WERI-Rb-1 (cell line): ENCODE measurements at regions not wholly inside any gene's neighbourhood (a gene's known extent, or its start where the extent isn't known, plus 50 kb on each side); places are given as distances from the start of the nearest gene placed in this dataset.

Source experiments
- DNase-seq: peaks from one replicate; pipeline ENCODE4 v3.0.0-alpha.2; 2020
- H3K27ac ChIP-seq: fragments of 250-450 bp; sonication (Bioruptor Pico); 2 replicates; pipeline ENCODE4 v1.5.1; 2020; ENCODE audit warnings: mild to moderate bottlenecking, moderate library complexity
- H3K27me3 ChIP-seq: fragments of 250-450 bp; sonication (Bioruptor Pico); 2 replicates; pipeline ENCODE4 v1.5.1; 2021; ENCODE audit warnings: mild to moderate bottlenecking, low read depth, moderate library complexity; ENCODE audit not compliant: insufficient read depth, severe bottlenecking
- H3K36me3 ChIP-seq: fragments of 250-450 bp; sonication (Bioruptor Pico); 2 replicates; pipeline ENCODE4 v1.5.1; 2020; ENCODE audit warnings: mild to moderate bottlenecking, moderate library complexity
- H3K4me3 ChIP-seq: 2 replicates; pipeline ENCODE4 v1.5.1; 2011; ENCODE audit warnings: low read depth, mild to moderate bottlenecking, control low read depth, low read length
- H3K9me3 ChIP-seq: fragments of 250-450 bp; sonication (Bioruptor Pico); 2 replicates; pipeline ENCODE4 v1.5.1; 2021; ENCODE audit warnings: mild to moderate bottlenecking, moderate library complexity; ENCODE audit not compliant: severe bottlenecking
- TF ChIP-seq, protein P1 (sequence below): IDR thresholded peaks from 2 replicates; pipeline ENCODE4 v1.5.1; 2011; ENCODE audit warnings: low read depth, mild to moderate bottlenecking, control low read depth, inconsistent platforms, low read length

DNA sequence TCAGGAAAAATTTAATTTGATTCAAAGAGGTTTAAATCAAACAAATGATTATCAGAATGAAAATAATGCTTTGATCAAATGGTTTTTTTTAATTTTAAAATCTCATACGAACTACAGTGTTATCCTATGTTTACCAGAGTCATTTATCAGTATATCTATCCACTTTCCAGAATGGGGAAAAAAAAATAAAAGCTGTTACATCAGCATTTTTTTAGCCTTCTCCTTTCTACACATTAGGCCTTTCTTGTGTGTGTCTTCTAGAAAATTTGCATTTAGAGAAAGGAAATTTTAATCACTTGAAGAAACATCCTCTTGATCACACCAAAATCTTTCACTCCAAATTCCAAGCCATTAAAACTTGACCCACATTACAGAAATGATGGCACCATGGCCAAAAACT lies 608.9 kb upstream of the ID2 start:
- H3K4me3 ChIP-seq = no peak overlapping the region
- H3K9me3 ChIP-seq = no peaks in the 10 kb centered on the region
- H3K27me3 ChIP-seq = no peaks in the 10 kb centered on the region
- H3K27ac ChIP-seq = no peak overlapping the region
- TF ChIP-seq, protein P1, sequence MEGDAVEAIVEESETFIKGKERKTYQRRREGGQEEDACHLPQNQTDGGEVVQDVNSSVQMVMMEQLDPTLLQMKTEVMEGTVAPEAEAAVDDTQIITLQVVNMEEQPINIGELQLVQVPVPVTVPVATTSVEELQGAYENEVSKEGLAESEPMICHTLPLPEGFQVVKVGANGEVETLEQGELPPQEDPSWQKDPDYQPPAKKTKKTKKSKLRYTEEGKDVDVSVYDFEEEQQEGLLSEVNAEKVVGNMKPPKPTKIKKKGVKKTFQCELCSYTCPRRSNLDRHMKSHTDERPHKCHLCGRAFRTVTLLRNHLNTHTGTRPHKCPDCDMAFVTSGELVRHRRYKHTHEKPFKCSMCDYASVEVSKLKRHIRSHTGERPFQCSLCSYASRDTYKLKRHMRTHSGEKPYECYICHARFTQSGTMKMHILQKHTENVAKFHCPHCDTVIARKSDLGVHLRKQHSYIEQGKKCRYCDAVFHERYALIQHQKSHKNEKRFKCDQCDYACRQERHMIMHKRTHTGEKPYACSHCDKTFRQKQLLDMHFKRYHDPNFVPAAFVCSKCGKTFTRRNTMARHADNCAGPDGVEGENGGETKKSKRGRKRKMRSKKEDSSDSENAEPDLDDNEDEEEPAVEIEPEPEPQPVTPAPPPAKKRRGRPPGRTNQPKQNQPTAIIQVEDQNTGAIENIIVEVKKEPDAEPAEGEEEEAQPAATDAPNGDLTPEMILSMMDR = no peak
- DNase-seq = no peak
- no peaks in the 10 kb centered on the region for H3K36me3 ChIP-seq

- TF ChIP-seq, protein P1 = no peak
- Histone ChIP-seq H3K36me3 (no peaks in the 10 kb centered on the region), H3K27ac (no peak overlapping the region), H3K4me3 (no peak overlapping the region), H3K27me3 (no peaks in the 10 kb centered on the region), H3K9me3 (no peaks in the 10 kb centered on the region)
- DNase-seq = no peak
Observed at GRCh38 chr2:8073916-8074315, 607.9 kb upstream of the ID2 start.

DNA sequence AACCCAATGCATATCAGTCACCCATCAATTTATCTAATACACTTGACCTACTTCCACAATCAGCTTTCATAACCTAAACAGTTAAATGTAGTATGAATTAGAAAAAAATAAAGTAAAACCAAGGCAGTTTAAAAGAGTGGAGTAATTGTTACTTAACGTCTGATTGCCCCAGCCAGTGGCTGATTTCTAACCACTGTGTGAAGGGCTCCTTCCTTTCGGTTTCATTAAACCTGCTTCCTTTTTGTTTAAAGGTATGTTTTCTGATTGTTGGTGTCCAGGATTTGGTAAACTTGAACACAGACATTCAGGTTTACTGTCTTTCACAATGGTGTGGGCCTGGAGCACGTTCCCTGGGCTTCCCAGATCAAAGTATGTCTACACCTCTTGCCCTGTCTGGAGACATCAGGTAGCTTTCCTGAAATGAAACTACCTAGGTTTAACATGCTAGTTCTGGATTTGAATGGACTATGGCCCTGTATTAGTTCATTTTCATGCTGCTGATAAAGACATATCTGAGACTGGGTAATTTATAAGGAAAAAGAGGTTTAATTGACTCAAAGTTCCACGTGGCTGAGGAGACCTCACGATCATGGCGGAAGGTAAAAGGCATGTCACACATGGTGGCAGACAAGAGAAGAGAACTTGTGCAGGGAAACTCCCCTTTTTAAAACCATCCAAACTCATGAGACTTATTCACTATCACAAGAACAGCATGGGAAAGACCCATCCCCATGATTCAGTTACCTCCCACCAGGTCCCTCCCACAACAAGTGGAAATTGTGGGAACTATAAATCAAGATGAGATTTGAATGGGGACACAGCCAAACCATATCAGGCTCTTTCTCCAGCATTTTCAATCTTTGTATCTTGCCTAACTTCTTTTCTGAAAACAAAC lies 605.2 kb upstream of the ID2 start:
- no peaks in the 10 kb centered on the region for H3K36me3 ChIP-seq
- no peak for DNase-seq
- H3K27ac ChIP-seq = no peak overlapping the region
- no peaks in the 10 kb centered on the region for H3K27me3 ChIP-seq
- TF ChIP-seq, protein P1 = no peak
- no peaks in the 10 kb centered on the region for H3K9me3 ChIP-seq
- H3K4me3 ChIP-seq = no peak overlapping the region

DNA sequence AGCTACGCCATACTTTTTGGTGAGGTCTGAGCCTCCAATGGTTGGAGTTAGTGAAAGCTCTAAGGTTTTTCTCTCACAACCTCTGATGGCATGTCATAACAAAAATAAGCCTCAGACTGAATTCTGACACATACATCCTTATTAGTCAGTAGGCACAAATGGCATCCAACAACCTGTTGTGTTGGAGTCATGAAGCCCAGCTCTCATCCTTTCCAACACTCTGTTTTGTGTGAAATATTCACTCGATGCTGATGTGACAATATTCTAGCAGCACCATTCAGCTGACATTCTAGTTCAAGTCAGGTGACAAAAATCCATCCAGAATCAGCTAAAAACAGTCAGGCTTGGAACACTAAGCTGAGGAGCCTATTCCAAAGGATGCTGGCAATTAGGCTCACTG lies 603.2 kb upstream of the ID2 start:
- H3K9me3 ChIP-seq = no peaks in the 10 kb centered on the region
- TF ChIP-seq, protein P1 = no peak
- no peaks in the 10 kb centered on the region for H3K36me3 ChIP-seq
- no peaks in the 10 kb centered on the region for H3K27me3 ChIP-seq
- no peak overlapping the region for H3K4me3 ChIP-seq
- DNase-seq = no peak
- H3K27ac ChIP-seq = no peak overlapping the region

- TF ChIP-seq, protein P1 = no peak
- Histone ChIP-seq H3K27ac (no peak overlapping the region), H3K9me3 (no peaks in the 10 kb centered on the region), H3K4me3 (no peak overlapping the region), H3K36me3 (no peaks in the 10 kb centered on the region), H3K27me3 (no peaks in the 10 kb centered on the region)
- DNase-seq = no peak
Observed at GRCh38 chr2:8080063-8080462, 601.8 kb upstream of the ID2 start.

DNA sequence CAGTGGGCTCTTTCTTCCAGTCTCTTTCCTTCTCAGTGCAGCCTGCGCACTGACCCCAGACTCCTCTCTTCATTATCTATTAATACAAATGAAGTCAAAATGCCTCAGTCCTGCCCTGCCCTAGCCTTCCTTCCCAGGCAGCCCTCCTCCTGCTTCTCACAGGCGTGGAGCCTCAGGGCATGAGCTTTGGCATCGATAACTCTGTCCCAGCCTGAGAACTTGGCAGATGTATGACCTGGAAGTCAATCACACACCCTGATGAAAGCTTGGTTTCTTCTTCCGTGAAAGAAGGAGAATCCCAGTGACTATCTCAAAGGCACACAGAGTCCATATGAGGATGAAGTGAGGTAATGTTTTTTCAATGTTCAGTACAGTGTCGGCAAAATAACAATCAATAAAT lies 600.7 kb upstream of the ID2 start:
- no peak for DNase-seq
- Histone ChIP-seq H3K27me3 (no peaks in the 10 kb centered on the region), H3K36me3 (no peaks in the 10 kb centered on the region), H3K9me3 (no peaks in the 10 kb centered on the region), H3K4me3 (no peak overlapping the region), H3K27ac (no peak overlapping the region)
- TF ChIP-seq, protein P1 = no peak
